Smooth muscle cell (in vitro differentiated cells): ENCODE measurements at regions not wholly inside any gene's neighbourhood (a gene's known extent, or its start where the extent isn't known, plus 50 kb on each side); places are given as distances from the start of the nearest gene placed in this dataset.
A peak's percentile ranks its signal among the peaks of the same experiment; 100 is the strongest.

Experiments
- DNase-seq: peaks from one replicate; lab custom pipeline; 2025; ENCODE audit not compliant: unreplicated experiment; lab: John Stamatoyannopoulos, UW
- H2AFZ ChIP-seq: fragments of 200-600 bp; sonication (generic); 2 replicates; pipeline ENCODE4 v1.6.0; 2016; ENCODE audit warnings: antibody characterized with exemption, low read depth, mild to moderate bottlenecking
- H3F3A ChIP-seq: fragments of 200-600 bp; sonication (generic); 2 replicates; pipeline ENCODE4 v1.6.0; 2017; ENCODE audit warnings: antibody characterized with exemption, low read depth
- H3K27ac ChIP-seq: fragments of 200-600 bp; sonication (generic); 2 replicates; pipeline ENCODE4 v1.5.1; 2016; ENCODE audit warnings: low read depth, mild to moderate bottlenecking
- H3K27me3 ChIP-seq: fragments of 200-600 bp; sonication (generic); 2 replicates; pipeline ENCODE4 v1.6.1; 2016; ENCODE audit warnings: low read depth, mild to moderate bottlenecking
- H3K36me3 ChIP-seq: fragments of 200-600 bp; sonication (generic); 2 replicates; pipeline ENCODE4 v1.5.1; 2016; ENCODE audit warnings: low read depth
- H3K4me1 ChIP-seq: fragments of 200-600 bp; sonication (generic); 2 replicates; pipeline ENCODE4 v1.5.1; 2016; ENCODE audit warnings: low read depth
- H3K4me2 ChIP-seq: fragments of 200-600 bp; sonication (generic); 2 replicates; pipeline ENCODE4 v1.6.0; 2016; ENCODE audit warnings: mild to moderate bottlenecking
- H3K4me3 ChIP-seq: fragments of 200-600 bp; sonication (generic); 2 replicates; pipeline ENCODE4 v1.5.1; 2016; ENCODE audit warnings: mild to moderate bottlenecking
- H3K79me2 ChIP-seq: fragments of 200-600 bp; sonication (generic); 2 replicates; pipeline ENCODE4 v1.6.0; 2016; ENCODE audit warnings: low read depth, mild to moderate bottlenecking
- H3K9ac ChIP-seq: fragments of 200-600 bp; sonication (generic); 2 replicates; pipeline ENCODE4 v1.6.0; 2016; ENCODE audit warnings: low read depth
- H3K9me3 ChIP-seq: fragments of 200-600 bp; sonication (generic); replicated peaks from 2 replicates; pipeline ENCODE4 v1.5.1; 2016; ENCODE audit warnings: low read depth
- H4K20me1 ChIP-seq: fragments of 200-600 bp; sonication (generic); 2 replicates; pipeline ENCODE4 v1.6.0; 2016; ENCODE audit warnings: low read depth
- CTCF ChIP-seq: fragments of 200-600 bp; sonication (generic); IDR thresholded peaks from 2 replicates; pipeline ENCODE4 v1.5.1; 2017; ENCODE audit warnings: borderline replicate concordance, mild to moderate bottlenecking, antibody characterized with exemption; ENCODE audit not compliant: insufficient read depth, poor library complexity, severe bottlenecking
- WGBS: methylation state at CpG from one replicate; pipeline ENCODE4 v1.1.7; 2016; ENCODE audit warnings: low lambda C conversion rate; 5-methylcytosine and 5-hydroxymethylcytosine counted together

DNA sequence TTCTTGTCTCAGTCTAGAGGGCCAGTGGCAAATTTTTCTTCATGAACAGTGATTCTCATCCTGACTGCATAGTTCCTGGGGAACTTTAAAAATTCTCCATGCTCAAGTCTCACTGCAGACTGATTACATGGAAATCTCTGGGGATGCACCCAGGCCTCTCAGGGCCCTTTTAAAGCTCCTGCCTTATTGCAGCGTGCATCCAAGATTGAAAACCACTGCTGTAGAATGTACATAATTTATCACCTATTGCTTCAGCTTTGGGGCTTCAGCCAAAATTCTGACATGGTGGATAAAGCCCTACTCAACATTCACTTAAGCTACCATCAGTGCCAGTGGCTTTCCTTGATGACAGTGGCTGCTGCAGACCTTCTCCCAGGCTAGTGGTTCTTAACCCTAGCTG is 143.8 kb downstream of the BTBD3 start:
- H3K9ac ChIP-seq, result no peak overlapping the region
- H2AFZ ChIP-seq, result no peak overlapping the region
- WGBS, result 53% methylated on average over 1 of the region's 1 CpG
- no peaks in the 10 kb centered on the region for H3K27me3 ChIP-seq
- no peaks in the 10 kb centered on the region for H3K36me3 ChIP-seq
- no peak overlapping the region for H3K4me2 ChIP-seq
- DNase-seq, result no peak
- no peaks in the 10 kb centered on the region for H4K20me1 ChIP-seq
- H3K4me1 ChIP-seq, result peaks cover 16% of the 10 kb centered on the region
- H3K27ac ChIP-seq, result no peak overlapping the region
- no peaks in the 10 kb centered on the region for H3K9me3 ChIP-seq
- H3F3A ChIP-seq, result peaks cover 15% of the 10 kb centered on the region
- no peaks in the 10 kb centered on the region for H3K79me2 ChIP-seq
- H3K4me3 ChIP-seq, result no peak overlapping the region
- TF ChIP-seq CTCF, result no peak

DNA sequence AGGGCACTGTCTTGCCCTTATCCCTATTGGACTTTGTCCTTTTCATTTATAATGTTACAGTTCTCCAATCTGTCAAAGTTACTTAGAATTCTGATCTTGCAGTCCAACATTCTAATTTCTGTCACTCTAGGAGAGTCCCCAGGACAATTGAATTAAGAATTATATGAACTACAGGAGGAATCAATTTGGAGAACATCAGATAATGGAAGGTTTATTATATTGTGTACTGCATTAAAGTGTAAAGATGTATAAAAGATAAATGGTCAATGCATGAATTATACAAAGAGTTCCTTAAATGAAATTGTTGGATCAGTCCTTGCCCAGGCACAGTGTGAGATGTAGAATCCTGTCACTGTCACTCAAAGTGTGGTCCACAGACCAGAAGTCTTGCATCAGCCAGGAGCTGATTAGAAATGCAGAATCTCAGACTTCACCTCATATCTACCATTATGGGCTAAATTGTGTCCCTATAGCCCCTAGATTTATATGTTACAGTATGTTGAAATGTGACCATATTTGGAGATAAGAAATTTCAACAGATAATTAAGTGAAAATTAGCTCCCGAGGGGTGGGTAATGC is 145.5 kb downstream of the BTBD3 start:
- Histone ChIP-seq H3K4me1 (peaks cover 6% of the 10 kb centered on the region), H3K79me2 (no peaks in the 10 kb centered on the region), H3K4me2 (no peak overlapping the region), H3F3A (peaks cover 9% of the 10 kb centered on the region), H3K9ac (no peak overlapping the region), H3K4me3 (no peak overlapping the region), H3K27ac (no peak overlapping the region), H2AFZ (no peak overlapping the region), H4K20me1 (no peaks in the 10 kb centered on the region), H3K9me3 (no peaks in the 10 kb centered on the region), H3K36me3 (no peaks in the 10 kb centered on the region), H3K27me3 (no peaks in the 10 kb centered on the region)
- TF ChIP-seq CTCF, result no peak
- no peak for DNase-seq
- WGBS, result 68% methylated on average over 1 of the region's 1 CpG

GRCh38 chr20:12064540-12064939 is 146.8 kb downstream of the BTBD3 start:
- Histone ChIP-seq H3K27ac (no peak overlapping the region), H4K20me1 (no peaks in the 10 kb centered on the region), H3K9ac (no peak overlapping the region), H3F3A (peaks cover 9% of the 10 kb centered on the region), H3K9me3 (no peaks in the 10 kb centered on the region), H2AFZ (no peak overlapping the region), H3K4me1 (peaks cover 19% of the 10 kb centered on the region), H3K27me3 (no peaks in the 10 kb centered on the region), H3K79me2 (no peaks in the 10 kb centered on the region), H3K36me3 (no peaks in the 10 kb centered on the region), H3K4me3 (no peak overlapping the region), H3K4me2 (no peak overlapping the region)
- no peak for DNase-seq
- TF ChIP-seq CTCF, result no peak
- WGBS, result 89% methylated on average over 5 of the region's 5 CpGs

- H3K9me3 ChIP-seq, result no peaks in the 10 kb centered on the region
- peaks cover 4% of the 10 kb centered on the region for H3F3A ChIP-seq
- H3K27ac ChIP-seq, result peak overlapping the region; percentile 51
- DNase-seq, result no peak
- H3K4me2 ChIP-seq, result peak overlapping the region; percentile 67
- H3K4me3 ChIP-seq, result no peak overlapping the region
- 58% methylated on average over 2 of the region's 2 CpGs for WGBS
- no peaks in the 10 kb centered on the region for H3K27me3 ChIP-seq
- H4K20me1 ChIP-seq, result no peaks in the 10 kb centered on the region
- H3K79me2 ChIP-seq, result no peaks in the 10 kb centered on the region
- H2AFZ ChIP-seq, result no peak overlapping the region
- H3K9ac ChIP-seq, result no peak overlapping the region
- TF ChIP-seq CTCF, result no peak
- H3K36me3 ChIP-seq, result no peaks in the 10 kb centered on the region
- peaks cover 19% of the 10 kb centered on the region for H3K4me1 ChIP-seq
These were observed 150.0 kb downstream of the BTBD3 start for GRCh38 chr20:12067686-12068085.
